OCI-LY7 (cell line): ENCODE measurements at regions not wholly inside any gene's neighbourhood (a gene's known extent, or its start where the extent isn't known, plus 50 kb on each side); places are given as distances from the start of the nearest gene placed in this dataset.

Experiments used
- EZH2phosphoT487 ChIP-seq: fragments of 200-600 bp; sonication (generic); IDR thresholded peaks from 2 replicates; pipeline ENCODE4 v1.6.1; 2018; ENCODE audit warnings: low read depth, borderline replicate concordance, mild to moderate bottlenecking, mixed run types, antibody characterized with exemption, low read length, moderate library complexity, mixed read lengths
- TF ChIP-seq, protein P1 (sequence below): fragments of 200-600 bp; sonication (generic); conservative IDR thresholded peaks from 2 replicates; pipeline ENCODE4 v1.5.1; 2014; ENCODE audit warnings: mild to moderate bottlenecking, antibody characterized with exemption, low read length, moderate library complexity, mixed read lengths

- TF ChIP-seq, protein P1, sequence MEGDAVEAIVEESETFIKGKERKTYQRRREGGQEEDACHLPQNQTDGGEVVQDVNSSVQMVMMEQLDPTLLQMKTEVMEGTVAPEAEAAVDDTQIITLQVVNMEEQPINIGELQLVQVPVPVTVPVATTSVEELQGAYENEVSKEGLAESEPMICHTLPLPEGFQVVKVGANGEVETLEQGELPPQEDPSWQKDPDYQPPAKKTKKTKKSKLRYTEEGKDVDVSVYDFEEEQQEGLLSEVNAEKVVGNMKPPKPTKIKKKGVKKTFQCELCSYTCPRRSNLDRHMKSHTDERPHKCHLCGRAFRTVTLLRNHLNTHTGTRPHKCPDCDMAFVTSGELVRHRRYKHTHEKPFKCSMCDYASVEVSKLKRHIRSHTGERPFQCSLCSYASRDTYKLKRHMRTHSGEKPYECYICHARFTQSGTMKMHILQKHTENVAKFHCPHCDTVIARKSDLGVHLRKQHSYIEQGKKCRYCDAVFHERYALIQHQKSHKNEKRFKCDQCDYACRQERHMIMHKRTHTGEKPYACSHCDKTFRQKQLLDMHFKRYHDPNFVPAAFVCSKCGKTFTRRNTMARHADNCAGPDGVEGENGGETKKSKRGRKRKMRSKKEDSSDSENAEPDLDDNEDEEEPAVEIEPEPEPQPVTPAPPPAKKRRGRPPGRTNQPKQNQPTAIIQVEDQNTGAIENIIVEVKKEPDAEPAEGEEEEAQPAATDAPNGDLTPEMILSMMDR, result no peak
- TF ChIP-seq EZH2phosphoT487, result no peak
These were observed 98.7 kb downstream of the ERMARD start for GRCh38 chr6:169850154-169850553.
